ENCODE measurements at regions not wholly inside any gene's neighbourhood (a gene's known extent, or its start where the extent isn't known, plus 50 kb on each side); places are given as distances from the start of the nearest gene placed in this dataset.
"Not testable (repeated sequence)": the region's sequence is repeated elsewhere in the genome, so short reads cannot be mapped to it uniquely, and the experiment has no call there.

DNA sequence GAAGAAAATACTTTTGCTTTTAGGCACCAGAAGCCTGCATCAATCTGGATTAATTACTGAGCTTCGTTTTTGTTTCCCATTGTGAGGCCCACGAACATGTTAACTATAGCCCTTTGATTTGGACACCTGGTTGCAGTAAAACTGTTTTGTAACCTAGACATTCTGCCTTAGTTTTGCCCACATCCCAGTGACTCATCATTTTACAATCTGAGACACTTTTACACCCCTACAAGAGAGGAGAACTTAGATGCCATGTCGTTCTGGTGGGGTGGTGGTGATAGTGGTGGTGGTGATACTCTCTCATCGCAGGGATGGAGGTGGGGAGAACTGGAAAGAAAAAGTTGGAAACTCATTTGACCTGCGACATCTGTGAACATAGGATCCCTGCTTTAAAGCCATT lies 1257.2 kb downstream of the ADGRL3 start:
- no peak for DNase-seq (ENCODE audit: low read depth in 1 of 2, low spot score in 1 of 2)
- TF ChIP-seq JUND (IDR thresholded peaks at IDR 0.05; ENCODE audit: low read depth), result no peak
- in situ Hi-C loops (cut with HindIII; ENCODE audit: low pct_unique_long_range_greater_than_20kb, low sequenced_read_pairs), result no loop called here

DNA sequence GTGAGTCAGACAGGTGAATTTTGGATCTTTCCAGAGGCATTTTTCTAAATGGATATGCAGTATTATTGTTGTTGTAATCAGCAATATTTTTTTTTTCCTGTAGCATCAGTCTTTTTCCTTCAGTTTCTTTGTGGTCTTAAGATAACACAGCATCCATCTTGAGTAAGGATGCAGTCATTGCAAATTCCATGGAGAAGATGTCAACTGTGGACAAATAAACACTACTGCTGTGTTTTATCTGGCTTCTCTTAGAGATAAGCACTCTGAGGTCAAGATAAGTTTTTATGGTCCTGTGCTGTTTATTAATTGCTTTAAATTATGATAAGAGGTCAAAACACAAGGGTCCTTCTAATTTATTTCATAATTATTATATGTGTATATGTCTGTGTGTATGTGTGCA lies 1255.7 kb downstream of the ADGRL3 start:
- in situ Hi-C loops (cut with HindIII; ENCODE audit: low pct_unique_long_range_greater_than_20kb, low sequenced_read_pairs), result no loop called here
- no peak for DNase-seq (ENCODE audit: low read depth in 1 of 2, low spot score in 1 of 2)
- no peak for TF ChIP-seq JUND (IDR thresholded peaks at IDR 0.05; ENCODE audit: low read depth)

DNA sequence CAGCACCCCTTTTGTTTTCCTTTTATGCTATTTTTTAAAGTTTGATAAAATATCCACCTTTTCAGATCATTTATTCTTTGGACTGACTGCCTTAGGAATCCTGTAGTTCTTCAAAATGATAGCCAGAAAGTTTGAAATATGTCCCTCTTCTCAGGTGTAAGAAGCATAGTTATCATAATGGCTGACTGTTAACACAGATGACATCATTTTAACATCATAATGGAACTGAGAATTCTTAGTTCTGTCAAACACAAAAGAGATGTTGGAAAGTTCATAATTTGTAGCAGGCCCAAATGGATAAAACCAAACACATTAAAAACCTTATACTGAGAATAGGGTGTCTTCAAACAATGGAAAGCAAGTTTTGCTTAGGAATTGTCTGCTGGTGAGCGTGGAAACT lies 1254.4 kb downstream of the ADGRL3 start:
- in situ Hi-C loops (cut with HindIII; ENCODE audit: low pct_unique_long_range_greater_than_20kb, low sequenced_read_pairs), result no loop called here
- DNase-seq (ENCODE audit: low read depth in 1 of 2, low spot score in 1 of 2), result no peak
- no peak for TF ChIP-seq JUND (IDR thresholded peaks at IDR 0.05; ENCODE audit: low read depth)

DNA sequence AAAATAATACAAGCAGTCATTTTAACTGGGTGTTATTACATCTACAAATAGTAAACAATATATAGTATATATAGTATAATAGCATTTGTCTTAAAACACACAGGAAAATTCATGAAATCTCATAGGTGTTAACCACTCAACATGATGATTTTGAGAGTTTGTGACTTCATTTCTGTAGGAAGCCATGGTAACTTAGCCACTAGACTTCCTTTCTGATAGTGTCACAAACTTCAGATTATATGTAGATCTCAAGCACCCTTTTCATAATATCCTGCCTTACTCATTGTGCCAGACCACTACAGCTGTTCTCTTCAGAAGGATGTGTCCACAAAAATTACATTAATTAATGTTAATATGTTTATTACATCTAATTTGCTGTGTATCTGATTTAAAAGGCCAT lies 1250.6 kb downstream of the ADGRL3 start:
- DNase-seq (ENCODE audit: low read depth in 1 of 2, low spot score in 1 of 2), result no peak
- no peak for TF ChIP-seq JUND (IDR thresholded peaks at IDR 0.05; ENCODE audit: low read depth)
- in situ Hi-C loops (cut with HindIII; ENCODE audit: low pct_unique_long_range_greater_than_20kb, low sequenced_read_pairs), result no loop called here

GRCh38 chr4:62449538-62449937 lies 1249.4 kb downstream of the ADGRL3 start:
- in situ Hi-C loops (cut with HindIII; ENCODE audit: low pct_unique_long_range_greater_than_20kb, low sequenced_read_pairs), result no loop called here
- DNase-seq (ENCODE audit: low read depth in 1 of 2, low spot score in 1 of 2), result no peak
- no peak for TF ChIP-seq JUND (IDR thresholded peaks at IDR 0.05; ENCODE audit: low read depth)

- DNase-seq (ENCODE audit: low read depth in 1 of 2, low spot score in 1 of 2), result no peak
- TF ChIP-seq JUND (IDR thresholded peaks at IDR 0.05; ENCODE audit: low read depth), result no peak
- in situ Hi-C loops (cut with HindIII; ENCODE audit: low pct_unique_long_range_greater_than_20kb, low sequenced_read_pairs), result no loop called here
Observed at GRCh38 chr4:62448911-62449310, 1248.8 kb downstream of the ADGRL3 start.

DNA sequence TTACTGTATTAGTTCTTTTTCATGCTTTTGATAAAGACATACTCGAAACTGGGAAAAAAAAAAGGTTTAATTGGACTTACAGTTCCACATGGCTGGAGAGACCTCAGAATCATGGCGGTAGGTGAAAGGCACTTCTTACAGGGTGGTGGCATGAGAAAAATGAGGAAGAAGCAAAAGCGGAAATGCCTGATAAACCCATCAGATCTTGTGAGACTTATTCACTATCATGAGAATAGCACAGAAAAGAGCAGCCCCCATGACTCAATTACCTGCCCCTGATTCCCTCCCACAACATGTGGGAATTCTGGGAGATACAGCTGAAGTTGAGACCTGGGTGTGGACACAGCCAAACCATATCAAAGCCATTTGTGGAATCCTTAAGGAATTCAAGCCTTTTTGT lies 1238.9 kb downstream of the ADGRL3 start:
- TF ChIP-seq JUND (IDR thresholded peaks at IDR 0.05; ENCODE audit: low read depth), result no peak
- in situ Hi-C loops (cut with HindIII; ENCODE audit: low pct_unique_long_range_greater_than_20kb, low sequenced_read_pairs), result no loop called here
- no peak for DNase-seq (ENCODE audit: low read depth in 1 of 2, low spot score in 1 of 2)

DNA sequence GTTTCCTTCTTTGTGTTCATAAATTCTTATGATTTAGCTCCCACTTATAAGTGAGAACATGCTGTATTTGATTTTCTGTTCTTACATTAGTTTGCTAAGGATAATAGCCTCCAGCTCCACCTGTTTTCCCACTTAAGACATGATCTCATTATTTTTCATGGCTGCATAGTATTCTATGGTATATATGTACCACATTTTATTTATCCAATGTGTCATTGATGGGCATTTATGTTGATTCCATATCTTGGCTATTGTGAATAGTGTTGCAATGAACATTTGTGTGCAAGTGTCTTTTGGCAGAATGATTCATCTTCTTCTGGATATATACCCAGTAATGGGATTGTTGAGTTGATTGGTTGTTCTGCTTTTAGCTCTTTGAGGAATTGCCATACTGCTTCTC lies 1234.8 kb downstream of the ADGRL3 start:
- in situ Hi-C loops (cut with HindIII; ENCODE audit: low pct_unique_long_range_greater_than_20kb, low sequenced_read_pairs), result no loop called here
- no peak for TF ChIP-seq JUND (IDR thresholded peaks at IDR 0.05; ENCODE audit: low read depth)
- DNase-seq (ENCODE audit: low read depth in 1 of 2, low spot score in 1 of 2), result no peak

DNA sequence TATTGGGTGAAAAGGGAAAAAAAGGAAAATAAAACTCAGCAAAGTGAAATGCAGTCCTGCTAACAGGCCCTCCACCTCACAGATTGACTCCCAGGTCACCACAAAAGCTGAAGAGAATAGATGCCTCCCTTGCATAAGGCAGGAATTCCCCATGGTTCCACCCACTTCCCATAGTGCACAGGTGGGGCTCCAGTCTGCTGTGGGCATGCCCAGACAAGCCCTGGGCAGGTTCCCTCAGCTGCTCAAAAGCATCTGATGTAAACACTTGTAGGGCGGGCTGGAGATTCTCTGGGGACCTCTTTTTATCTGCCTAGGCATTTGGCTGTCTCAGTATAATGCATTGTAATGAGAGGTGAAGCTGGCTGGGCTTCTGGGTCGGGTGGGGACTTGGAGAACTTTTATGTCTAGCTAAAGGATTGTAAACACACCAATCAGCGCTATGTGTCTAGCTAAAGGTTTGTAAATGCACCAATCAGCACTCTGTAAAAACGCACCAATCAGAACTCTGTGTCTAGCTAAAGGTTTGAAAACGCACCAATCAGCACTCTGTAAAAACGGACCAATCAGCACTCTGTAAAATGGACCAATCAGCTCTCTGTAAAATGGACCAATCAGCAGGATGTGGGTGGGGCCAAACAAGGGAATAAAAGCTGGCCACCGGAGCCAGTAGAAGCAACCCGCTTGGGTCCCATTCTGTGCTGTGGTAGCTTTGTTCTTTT lies 1231.5 kb downstream of the ADGRL3 start:
- peak in 1 of 2 experiments; percentile 9 for DNase-seq (ENCODE audit: low read depth in 1 of 2, low spot score in 1 of 2)
- in situ Hi-C loops (cut with HindIII; ENCODE audit: low pct_unique_long_range_greater_than_20kb, low sequenced_read_pairs), result not testable (repeated sequence)

DNA sequence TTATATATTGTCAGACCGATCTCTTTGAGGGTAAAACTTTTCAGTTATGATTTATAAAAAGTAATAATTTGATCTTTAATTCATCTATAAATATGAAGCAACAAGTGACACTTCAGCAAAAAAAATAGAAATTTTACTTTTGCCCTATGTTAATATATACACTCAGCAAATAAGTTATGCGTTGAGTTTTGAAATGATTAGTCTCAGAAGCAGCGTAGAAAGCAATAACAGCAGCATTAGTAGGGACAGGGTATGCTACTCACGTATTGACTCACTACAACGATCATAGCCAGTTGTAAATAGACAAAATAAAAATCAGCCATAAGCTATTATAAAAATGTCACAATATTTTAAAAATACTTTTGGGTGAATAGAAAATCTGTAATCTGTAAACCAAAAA lies 1229.2 kb downstream of the ADGRL3 start:
- DNase-seq (ENCODE audit: low read depth in 1 of 2, low spot score in 1 of 2), result no peak
- TF ChIP-seq JUND (IDR thresholded peaks at IDR 0.05; ENCODE audit: low read depth), result no peak
- in situ Hi-C loops (cut with HindIII; ENCODE audit: low pct_unique_long_range_greater_than_20kb, low sequenced_read_pairs), result no loop called here

- no peak for DNase-seq (ENCODE audit: low read depth in 1 of 2, low spot score in 1 of 2)
- in situ Hi-C loops (cut with HindIII; ENCODE audit: low pct_unique_long_range_greater_than_20kb, low sequenced_read_pairs), result no loop called here
- no peak for TF ChIP-seq JUND (IDR thresholded peaks at IDR 0.05; ENCODE audit: low read depth)
Observed at GRCh38 chr4:62415256-62415655, 1215.1 kb downstream of the ADGRL3 start.

DNA sequence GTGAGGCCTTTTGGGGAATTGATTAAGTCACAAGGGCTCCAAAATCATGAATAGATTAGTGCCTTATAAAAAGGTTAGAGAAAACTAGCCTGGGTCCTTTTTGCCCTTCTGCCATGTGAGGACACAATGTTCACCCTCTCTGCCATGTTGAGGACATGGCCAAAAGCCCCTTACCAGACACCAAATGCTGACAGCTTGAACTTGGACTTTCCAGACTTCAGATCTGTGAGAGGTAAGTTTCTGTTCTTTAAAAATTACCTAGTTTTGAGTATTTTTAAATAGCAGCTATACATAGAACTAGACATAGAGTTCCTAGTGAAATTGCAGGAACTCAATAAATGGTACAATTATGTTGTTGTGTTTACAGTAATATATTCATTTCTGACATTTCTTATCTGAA lies 1214.4 kb downstream of the ADGRL3 start:
- TF ChIP-seq JUND (IDR thresholded peaks at IDR 0.05; ENCODE audit: low read depth), result no peak
- DNase-seq (ENCODE audit: low read depth in 1 of 2, low spot score in 1 of 2), result no peak
- in situ Hi-C loops (cut with HindIII; ENCODE audit: low pct_unique_long_range_greater_than_20kb, low sequenced_read_pairs), result no loop called here

- no peak for TF ChIP-seq JUND (IDR thresholded peaks at IDR 0.05; ENCODE audit: low read depth)
- in situ Hi-C loops (cut with HindIII; ENCODE audit: low pct_unique_long_range_greater_than_20kb, low sequenced_read_pairs), result no loop called here
- no peak for DNase-seq (ENCODE audit: low read depth in 1 of 2, low spot score in 1 of 2)
Observed at GRCh38 chr4:62410371-62411003, 1210.4 kb downstream of the ADGRL3 start.

DNA sequence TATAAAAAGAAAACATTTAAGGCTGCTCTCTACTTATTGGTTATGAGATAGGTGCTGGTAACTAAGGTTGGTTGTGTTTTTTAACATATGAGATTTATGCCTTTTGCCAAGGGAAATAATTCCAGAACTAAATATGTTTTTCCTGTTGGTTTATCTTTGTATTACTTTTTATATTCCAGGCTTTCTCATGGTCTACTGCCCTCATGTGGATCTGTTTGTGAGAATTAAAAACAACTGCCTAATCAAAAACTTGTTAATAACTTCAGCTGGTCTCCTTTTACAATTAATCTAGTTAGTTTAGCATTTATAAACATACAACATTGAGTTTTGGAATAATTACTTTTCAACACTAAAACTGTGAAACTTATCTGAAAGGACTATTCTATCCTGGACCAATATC lies 1208.3 kb downstream of the ADGRL3 start:
- no peak for TF ChIP-seq JUND (IDR thresholded peaks at IDR 0.05; ENCODE audit: low read depth)
- in situ Hi-C loops (cut with HindIII; ENCODE audit: low pct_unique_long_range_greater_than_20kb, low sequenced_read_pairs), result no loop called here
- DNase-seq (ENCODE audit: low read depth in 1 of 2, low spot score in 1 of 2), result peak in 1 of 2 experiments; percentile 4

All from T47D (cell line).